DND-41 (cell line): ENCODE measurements at regions not wholly inside any gene's neighbourhood (a gene's known extent, or its start where the extent isn't known, plus 50 kb on each side); places are given as distances from the start of the nearest gene placed in this dataset.

Experiments
- CTCF ChIP-seq: IDR thresholded peaks from 2 replicates; pipeline ENCODE4 v1.5.1; 2012; ENCODE audit warnings: borderline replicate concordance, low read length, moderate library complexity, mild to moderate bottlenecking; ENCODE audit not compliant: poor library complexity, severe bottlenecking; ENCODE audit errors: extremely low read depth
- EZH2 ChIP-seq: IDR thresholded peaks from 3 replicates; pipeline ENCODE4 v1.6.1; 2012; ENCODE audit warnings: borderline replicate concordance, low read depth, mild to moderate bottlenecking, moderate library complexity, low read length, inconsistent platforms; ENCODE audit not compliant: severe bottlenecking

DNA sequence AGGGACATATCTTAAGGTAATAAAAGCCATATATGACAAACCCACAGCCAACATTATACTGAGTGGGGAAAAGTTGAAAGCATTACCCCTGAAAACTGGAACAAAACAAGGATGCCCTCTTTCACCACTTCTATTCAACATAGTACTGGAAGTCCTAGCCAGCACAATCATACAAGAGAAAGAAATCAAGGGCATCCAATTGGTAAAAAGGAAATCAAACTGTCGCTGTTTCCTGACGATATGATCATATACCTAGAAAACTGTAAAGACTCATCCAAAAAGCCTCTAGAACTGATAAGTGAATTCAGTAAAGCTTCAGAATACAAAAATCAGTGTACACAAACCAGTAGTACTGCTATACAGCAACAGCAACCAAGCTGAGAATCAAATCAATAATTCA lies 53.8 kb upstream of the PSME4 start:
- TF ChIP-seq CTCF = no peak
- no peak for TF ChIP-seq EZH2
